Liver (tissue), 8 donors: ENCODE measurements at regions not wholly inside any gene's neighbourhood (a gene's known extent, or its start where the extent isn't known, plus 50 kb on each side); places are given as distances from the start of the nearest gene placed in this dataset.

Experiments used
- DNase-seq: peaks from one replicate; pipeline ENCODE4 v3.0.0-alpha.2; 2017; ENCODE audit warnings: low spot score
- H3K27ac ChIP-seq, 2 donors: one replicate each; pipeline ENCODE4 v1.7.0; 2013; ENCODE audit warnings: inconsistent platforms in 2 of 2, low read length in 2 of 2, control low read depth in 1 of 2, low read depth in 1 of 2, mild to moderate bottlenecking in 1 of 2
- H3K27me3 ChIP-seq, 4 donors: one replicate each; pipeline versions ENCODE4 v1.6.1 to v1.7.0; 2013; ENCODE audit warnings: low read length in 3 of 4, inconsistent platforms in 1 of 4, mild to moderate bottlenecking in 1 of 4, moderate library complexity in 1 of 4; ENCODE audit not compliant: control insufficient read depth in 4 of 4, insufficient read depth in 4 of 4
- H3K36me3 ChIP-seq, 4 donors: one replicate each; pipeline versions ENCODE4 v1.6.1 to v1.7.0; 2013; ENCODE audit warnings: low read length in 3 of 4, mild to moderate bottlenecking in 3 of 4, low read depth in 1 of 4, moderate library complexity in 1 of 4; ENCODE audit not compliant: control insufficient read depth in 4 of 4, insufficient read depth in 3 of 4
- H3K4me1 ChIP-seq, 4 donors: one replicate each; pipeline versions ENCODE4 v1.6.1 to v1.7.0; 2013; ENCODE audit warnings: low read length in 3 of 4, mild to moderate bottlenecking in 3 of 4, moderate library complexity in 1 of 4; ENCODE audit not compliant: control insufficient read depth in 4 of 4, insufficient read depth in 4 of 4
- H3K4me3 ChIP-seq, 3 donors: one replicate each; pipeline versions ENCODE4 v1.6.1 to v1.7.0; 2013; ENCODE audit warnings: low read length in 3 of 3, control low read depth in 1 of 3, low read depth in 1 of 3, mild to moderate bottlenecking in 1 of 3
- H3K9ac ChIP-seq, 2 donors: one replicate each; pipeline ENCODE4 v1.7.0; 2013; ENCODE audit warnings: low read length in 2 of 2, mild to moderate bottlenecking in 2 of 2, moderate library complexity in 2 of 2, control low read depth in 1 of 2, low read depth in 1 of 2
- H3K9me3 ChIP-seq, 4 donors: one replicate each; pipeline versions ENCODE4 v1.6.1 to v1.7.0; 2013; ENCODE audit warnings: low read length in 3 of 4; ENCODE audit not compliant: control insufficient read depth in 4 of 4
- ATF3 ChIP-seq: IDR thresholded peaks from 2 replicates; pipeline ENCODE4 v1.6.1; 2016; ENCODE audit warnings: antibody characterized with exemption
- CTCF ChIP-seq: fragments of 150-350 bp; IDR thresholded peaks from 2 replicates; pipeline ENCODE4 v1.5.1; 2017; ENCODE audit warnings: improper control_type of control experiment, low read depth, low read length; ENCODE audit not compliant: missing input control
- EGR1 ChIP-seq, 2 donors: IDR thresholded peaks; 2 replicates each; pipeline ENCODE4 v1.6.1; 2016 to 2018; ENCODE audit warnings: antibody characterized with exemption in 2 of 2, low read depth in 2 of 2
- FOXA1 ChIP-seq: IDR thresholded peaks from 2 replicates; pipeline ENCODE4 v1.6.1; 2016; ENCODE audit warnings: antibody characterized with exemption
- FOXA2 ChIP-seq: IDR thresholded peaks from 2 replicates; pipeline ENCODE4 v1.6.1; 2016; ENCODE audit warnings: antibody characterized with exemption
- GABPA ChIP-seq, 2 donors: IDR thresholded peaks in 1 of 2; conservative IDR thresholded peaks in 1 of 2; 2 replicates each; pipeline ENCODE4 v1.6.1; 2016; ENCODE audit warnings: antibody characterized with exemption in 2 of 2, mild to moderate bottlenecking in 1 of 2, moderate library complexity in 1 of 2
- HNF4A ChIP-seq, 2 donors: conservative IDR thresholded peaks; 2 replicates each; pipeline ENCODE4 v1.6.1; 2016; ENCODE audit warnings: antibody characterized with exemption in 2 of 2, mild to moderate bottlenecking in 2 of 2
- HNF4G ChIP-seq: IDR thresholded peaks from 2 replicates; pipeline ENCODE4 v1.6.1; 2016; ENCODE audit warnings: antibody characterized with exemption
- JUND ChIP-seq, 2 donors: IDR thresholded peaks; 2 replicates each; pipeline ENCODE4 v1.6.1; 2016; ENCODE audit warnings: antibody characterized with exemption in 2 of 2
- MAX ChIP-seq: IDR thresholded peaks from 2 replicates; pipeline ENCODE4 v1.6.1; 2016; ENCODE audit warnings: antibody characterized with exemption
- NR2F2 ChIP-seq: IDR thresholded peaks from 2 replicates; pipeline ENCODE4 v1.6.1; 2016; ENCODE audit warnings: antibody characterized with exemption
- RAD21 ChIP-seq, 2 donors: IDR thresholded peaks; 2 replicates each; pipeline ENCODE4 v1.6.1; 2016; ENCODE audit warnings: antibody characterized with exemption in 2 of 2, mild to moderate bottlenecking in 2 of 2
- REST ChIP-seq: IDR thresholded peaks from 2 replicates; pipeline ENCODE4 v1.6.1; 2016; ENCODE audit warnings: antibody characterized with exemption, mild to moderate bottlenecking
- RXRA ChIP-seq, 2 donors: IDR thresholded peaks; 2 replicates each; pipeline ENCODE4 v1.6.1; 2017 to 2018; ENCODE audit warnings: antibody characterized with exemption in 2 of 2, mild to moderate bottlenecking in 1 of 2
- SP1 ChIP-seq: IDR thresholded peaks from 2 replicates; pipeline ENCODE4 v1.6.1; 2018; ENCODE audit warnings: antibody characterized with exemption, mild to moderate bottlenecking
- TAF1 ChIP-seq: conservative IDR thresholded peaks from 2 replicates; pipeline ENCODE4 v1.6.1; 2016; ENCODE audit warnings: antibody characterized with exemption, mild to moderate bottlenecking
- YY1 ChIP-seq: IDR thresholded peaks from 2 replicates; pipeline ENCODE4 v1.6.1; 2016; ENCODE audit warnings: antibody characterized with exemption, mild to moderate bottlenecking
- ZBTB33 ChIP-seq: IDR thresholded peaks from 2 replicates; pipeline ENCODE4 v1.6.1; 2016; ENCODE audit warnings: antibody characterized with exemption
- WGBS: extraction: QIAGEN DNeasy Blood & Tissue Kit; methylation state at CpG from one replicate; pipeline ENCODE4 v1.1.7; 2013; 5-methylcytosine and 5-hydroxymethylcytosine counted together
- donor health status: healthy.
- donor health status: healthy.
- donor health status: healthy.
- donor health status: healthy.
- donor health status: healthy.

GRCh38 chr9:10999646-11000045 lies 386.8 kb upstream of the PTPRD start:
- WGBS: 79% methylated on average over 4 of the region's 4 CpGs
- Histone ChIP-seq H3K27ac (no peak overlapping the region), H3K36me3 (no peaks in the 10 kb centered on the region), H3K4me1 (no peaks in the 10 kb centered on the region), H3K9ac (no peak overlapping the region), H3K4me3 (no peak overlapping the region), H3K27me3 (no peaks in the 10 kb centered on the region), H3K9me3 (no peaks in the 10 kb centered on the region)
- DNase-seq: no peak
- TF ChIP-seq EGR1 (IDR thresholded peaks at IDR 0.05; ENCODE audit: low read depth in 2 of 2) (no peak), SP1 (no peak), FOXA2 (no peak), YY1 (no peak), GABPA (IDR thresholded peaks at IDR 0.05 in 1 of 2, conservative IDR thresholded peaks at IDR 0.05 in 1 of 2) (no peak), CTCF (no peak), FOXA1 (no peak), MAX (no peak), NR2F2 (no peak), ATF3 (no peak), JUND (IDR thresholded peaks at IDR 0.05) (no peak), RXRA (IDR thresholded peaks at IDR 0.05) (no peak), TAF1 (no peak), HNF4A (conservative IDR thresholded peaks at IDR 0.05) (no peak), RAD21 (IDR thresholded peaks at IDR 0.05) (no peak), REST (no peak), HNF4G (no peak), ZBTB33 (no peak)

- Histone ChIP-seq H3K36me3 (no peaks in the 10 kb centered on the region), H3K27ac (no peak overlapping the region), H3K4me1 (no peaks in the 10 kb centered on the region), H3K4me3 (no peak overlapping the region), H3K9me3 (no peaks in the 10 kb centered on the region), H3K27me3 (no peaks in the 10 kb centered on the region), H3K9ac (no peak overlapping the region)
- no peak for TF ChIP-seq MAX
- no peak for TF ChIP-seq EGR1 (IDR thresholded peaks at IDR 0.05; ENCODE audit: low read depth in 2 of 2)
- TF ChIP-seq NR2F2: no peak
- no peak for TF ChIP-seq ATF3
- TF ChIP-seq REST: no peak
- no peak for TF ChIP-seq YY1
- no peak for DNase-seq
Measured at GRCh38 chr9:11001546-11001945, 388.7 kb upstream of the PTPRD start.
